HEK293 (cell line): ENCODE measurements at regions not wholly inside any gene's neighbourhood (a gene's known extent, or its start where the extent isn't known, plus 50 kb on each side); places are given as distances from the start of the nearest gene placed in this dataset.

Experiments
- CTCF ChIA-PET: fragments of 350-600 bp; formaldehyde crosslinking; extraction: SDS; loops from one replicate; lab custom pipeline; 2021; ENCODE audit warnings: antibody characterized with exemption; lab: Yijun Ruan, JAX
- POLR2A ChIA-PET: fragments of 300-600 bp; formaldehyde crosslinking; extraction: SDS; loops from one replicate; lab custom pipeline; 2020; ENCODE audit warnings: antibody characterized with exemption, inconsistent platforms; lab: Yijun Ruan, JAX
- H3K27ac ChIP-seq: fragments of 200-500 bp; sonication (Bioruptor generic); 2 replicates; pipeline ENCODE4 v1.5.1; 2014; ENCODE audit warnings: low read depth, low read length, control low read depth, inconsistent platforms; ENCODE audit errors: extremely low read depth
- H3K36me3 ChIP-seq, 2 experiments: fragments of 200-500 bp in 1 of 2; sonication (Bioruptor generic) in 1 of 2; 1 replicate in 1 of 2; 2 replicates in 1 of 2; pipeline ENCODE4 v1.5.1; 2014 to 2017; ENCODE audit warnings: inconsistent platforms in 2 of 2, low read length in 2 of 2; ENCODE audit not compliant: control insufficient read depth in 2 of 2, insufficient read depth in 1 of 2
- H3K4me1 ChIP-seq: fragments of 200-500 bp; sonication (Bioruptor generic); 2 replicates; pipeline ENCODE4 v1.5.1; 2014; ENCODE audit warnings: mild to moderate bottlenecking, low read length, inconsistent platforms; ENCODE audit not compliant: control insufficient read depth, insufficient read depth
- H3K4me3 ChIP-seq: 2 replicates; pipeline ENCODE4 v1.5.1; 2011; ENCODE audit warnings: low read depth, mild to moderate bottlenecking, control low read depth, low read length, moderate library complexity
- H3K9me3 ChIP-seq: fragments of 200-500 bp; sonication (Bioruptor generic); 2 replicates; pipeline ENCODE4 v1.5.1; 2014; ENCODE audit warnings: low read depth, low read length, inconsistent platforms; ENCODE audit not compliant: control insufficient read depth, insufficient read depth
- GFI1B ChIP-seq: fragments of 450-650 bp; formaldehyde crosslinking; IDR thresholded peaks from 2 replicates; pipeline ENCODE4 v1.5.1; 2016; ENCODE audit warnings: missing biosample characterization, missing genetic modification characterization
- YY1 ChIP-seq: fragments of 450-650 bp; formaldehyde crosslinking; IDR thresholded peaks from 2 replicates; pipeline ENCODE4 v1.5.1; 2018; ENCODE audit warnings: missing biosample characterization, missing genetic modification characterization
- ZBTB1 ChIP-seq: fragments of 450-650 bp; formaldehyde crosslinking; IDR thresholded peaks from 2 replicates; pipeline ENCODE4 v1.5.1; 2016; ENCODE audit warnings: missing biosample characterization, missing genetic modification characterization
- ZBTB48 ChIP-seq: fragments of 450-650 bp; formaldehyde crosslinking; IDR thresholded peaks from 2 replicates; pipeline ENCODE4 v1.5.1; 2016; ENCODE audit warnings: missing biosample characterization, missing genetic modification characterization
- ZIC2 ChIP-seq: fragments of 450-650 bp; formaldehyde crosslinking; IDR thresholded peaks from 2 replicates; pipeline ENCODE4 v1.5.1; 2016; ENCODE audit warnings: missing biosample characterization, missing genetic modification characterization
- ZNF302 ChIP-seq: fragments of 450-650 bp; formaldehyde crosslinking; IDR thresholded peaks from 2 replicates; pipeline ENCODE4 v1.5.1; 2016; ENCODE audit warnings: missing biosample characterization, missing genetic modification characterization, low read depth
- ZNF394 ChIP-seq: fragments of 450-650 bp; formaldehyde crosslinking; IDR thresholded peaks from 2 replicates; pipeline ENCODE4 v1.5.1; 2016; ENCODE audit warnings: missing biosample characterization, missing genetic modification characterization, mild to moderate bottlenecking, moderate library complexity, borderline replicate concordance
- ZNF404 ChIP-seq: fragments of 450-650 bp; formaldehyde crosslinking; IDR thresholded peaks from 2 replicates; pipeline ENCODE4 v1.5.1; 2017; ENCODE audit warnings: missing biosample characterization, missing genetic modification characterization
- ZNF76 ChIP-seq: fragments of 450-650 bp; formaldehyde crosslinking; IDR thresholded peaks from 2 replicates; pipeline ENCODE4; 2016; ENCODE audit warnings: low read depth, missing biosample characterization, missing genetic modification characterization, borderline replicate concordance
- ZXDB ChIP-seq: fragments of 450-650 bp; formaldehyde crosslinking; IDR thresholded peaks from 2 replicates; pipeline ENCODE4 v1.5.1; 2016; ENCODE audit warnings: missing biosample characterization, missing genetic modification characterization
- TF ChIP-seq, protein P1 (sequence below): fragments of 450-650 bp; formaldehyde crosslinking; IDR thresholded peaks from 2 replicates; pipeline ENCODE4 v1.5.1; 2016; ENCODE audit warnings: missing biosample characterization, missing genetic modification characterization, borderline replicate concordance
- TF ChIP-seq, protein P2 (sequence below): fragments of 450-650 bp; formaldehyde crosslinking; IDR thresholded peaks from 2 replicates; pipeline ENCODE4 v1.5.1; 2017; ENCODE audit warnings: missing biosample characterization, missing genetic modification characterization
- TF ChIP-seq, protein P3 (sequence below): fragments of 450-650 bp; formaldehyde crosslinking; IDR thresholded peaks from 2 replicates; pipeline ENCODE4 v1.5.1; 2016; ENCODE audit warnings: missing biosample characterization, missing genetic modification characterization
- TF ChIP-seq, protein P4 (sequence below): fragments of 450-650 bp; formaldehyde crosslinking; IDR thresholded peaks from 2 replicates; pipeline ENCODE4 v1.5.1; 2016; ENCODE audit warnings: missing biosample characterization, missing genetic modification characterization
- TF ChIP-seq, protein P5 (sequence below): fragments of 450-650 bp; formaldehyde crosslinking; IDR thresholded peaks from 2 replicates; pipeline ENCODE4 v1.5.1; 2016; ENCODE audit warnings: missing biosample characterization, missing genetic modification characterization
- TF ChIP-seq, protein P6 (sequence below): fragments of 450-650 bp; formaldehyde crosslinking; IDR thresholded peaks from 2 replicates; pipeline ENCODE4 v1.5.1; 2017; ENCODE audit warnings: missing biosample characterization, missing genetic modification characterization
- TF ChIP-seq, protein P7 (sequence below): fragments of 450-650 bp; formaldehyde crosslinking; IDR thresholded peaks from 2 replicates; pipeline ENCODE4 v1.5.1; 2016; ENCODE audit warnings: missing biosample characterization, missing genetic modification characterization

DNA sequence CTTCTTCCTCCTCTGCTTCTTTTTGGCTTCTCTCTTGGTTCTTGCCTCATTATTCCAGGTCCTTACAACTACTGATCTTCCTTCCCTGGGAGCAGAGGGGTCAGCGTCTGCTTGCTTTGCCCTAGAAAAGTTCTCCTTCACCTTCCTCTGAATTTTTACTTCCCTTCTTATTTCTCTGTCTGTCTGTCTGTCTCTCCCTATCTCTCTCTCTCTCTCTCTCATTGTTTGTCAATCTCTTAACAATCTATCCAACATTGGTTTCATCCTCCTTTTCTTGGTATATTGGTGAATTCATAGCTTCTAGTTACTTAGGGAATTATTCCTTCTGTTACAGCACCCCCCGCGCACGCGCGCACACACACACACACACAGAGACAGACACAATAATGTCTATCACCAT, 559.1 kb downstream of the MN1 start (continued):
- TF ChIP-seq, protein P1, sequence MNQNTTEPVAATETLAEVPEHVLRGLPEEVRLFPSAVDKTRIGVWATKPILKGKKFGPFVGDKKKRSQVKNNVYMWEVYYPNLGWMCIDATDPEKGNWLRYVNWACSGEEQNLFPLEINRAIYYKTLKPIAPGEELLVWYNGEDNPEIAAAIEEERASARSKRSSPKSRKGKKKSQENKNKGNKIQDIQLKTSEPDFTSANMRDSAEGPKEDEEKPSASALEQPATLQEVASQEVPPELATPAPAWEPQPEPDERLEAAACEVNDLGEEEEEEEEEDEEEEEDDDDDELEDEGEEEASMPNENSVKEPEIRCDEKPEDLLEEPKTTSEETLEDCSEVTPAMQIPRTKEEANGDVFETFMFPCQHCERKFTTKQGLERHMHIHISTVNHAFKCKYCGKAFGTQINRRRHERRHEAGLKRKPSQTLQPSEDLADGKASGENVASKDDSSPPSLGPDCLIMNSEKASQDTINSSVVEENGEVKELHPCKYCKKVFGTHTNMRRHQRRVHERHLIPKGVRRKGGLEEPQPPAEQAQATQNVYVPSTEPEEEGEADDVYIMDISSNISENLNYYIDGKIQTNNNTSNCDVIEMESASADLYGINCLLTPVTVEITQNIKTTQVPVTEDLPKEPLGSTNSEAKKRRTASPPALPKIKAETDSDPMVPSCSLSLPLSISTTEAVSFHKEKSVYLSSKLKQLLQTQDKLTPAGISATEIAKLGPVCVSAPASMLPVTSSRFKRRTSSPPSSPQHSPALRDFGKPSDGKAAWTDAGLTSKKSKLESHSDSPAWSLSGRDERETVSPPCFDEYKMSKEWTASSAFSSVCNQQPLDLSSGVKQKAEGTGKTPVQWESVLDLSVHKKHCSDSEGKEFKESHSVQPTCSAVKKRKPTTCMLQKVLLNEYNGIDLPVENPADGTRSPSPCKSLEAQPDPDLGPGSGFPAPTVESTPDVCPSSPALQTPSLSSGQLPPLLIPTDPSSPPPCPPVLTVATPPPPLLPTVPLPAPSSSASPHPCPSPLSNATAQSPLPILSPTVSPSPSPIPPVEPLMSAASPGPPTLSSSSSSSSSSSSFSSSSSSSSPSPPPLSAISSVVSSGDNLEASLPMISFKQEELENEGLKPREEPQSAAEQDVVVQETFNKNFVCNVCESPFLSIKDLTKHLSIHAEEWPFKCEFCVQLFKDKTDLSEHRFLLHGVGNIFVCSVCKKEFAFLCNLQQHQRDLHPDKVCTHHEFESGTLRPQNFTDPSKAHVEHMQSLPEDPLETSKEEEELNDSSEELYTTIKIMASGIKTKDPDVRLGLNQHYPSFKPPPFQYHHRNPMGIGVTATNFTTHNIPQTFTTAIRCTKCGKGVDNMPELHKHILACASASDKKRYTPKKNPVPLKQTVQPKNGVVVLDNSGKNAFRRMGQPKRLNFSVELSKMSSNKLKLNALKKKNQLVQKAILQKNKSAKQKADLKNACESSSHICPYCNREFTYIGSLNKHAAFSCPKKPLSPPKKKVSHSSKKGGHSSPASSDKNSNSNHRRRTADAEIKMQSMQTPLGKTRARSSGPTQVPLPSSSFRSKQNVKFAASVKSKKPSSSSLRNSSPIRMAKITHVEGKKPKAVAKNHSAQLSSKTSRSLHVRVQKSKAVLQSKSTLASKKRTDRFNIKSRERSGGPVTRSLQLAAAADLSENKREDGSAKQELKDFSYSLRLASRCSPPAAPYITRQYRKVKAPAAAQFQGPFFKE: no peak
- TF ChIP-seq, protein P2, sequence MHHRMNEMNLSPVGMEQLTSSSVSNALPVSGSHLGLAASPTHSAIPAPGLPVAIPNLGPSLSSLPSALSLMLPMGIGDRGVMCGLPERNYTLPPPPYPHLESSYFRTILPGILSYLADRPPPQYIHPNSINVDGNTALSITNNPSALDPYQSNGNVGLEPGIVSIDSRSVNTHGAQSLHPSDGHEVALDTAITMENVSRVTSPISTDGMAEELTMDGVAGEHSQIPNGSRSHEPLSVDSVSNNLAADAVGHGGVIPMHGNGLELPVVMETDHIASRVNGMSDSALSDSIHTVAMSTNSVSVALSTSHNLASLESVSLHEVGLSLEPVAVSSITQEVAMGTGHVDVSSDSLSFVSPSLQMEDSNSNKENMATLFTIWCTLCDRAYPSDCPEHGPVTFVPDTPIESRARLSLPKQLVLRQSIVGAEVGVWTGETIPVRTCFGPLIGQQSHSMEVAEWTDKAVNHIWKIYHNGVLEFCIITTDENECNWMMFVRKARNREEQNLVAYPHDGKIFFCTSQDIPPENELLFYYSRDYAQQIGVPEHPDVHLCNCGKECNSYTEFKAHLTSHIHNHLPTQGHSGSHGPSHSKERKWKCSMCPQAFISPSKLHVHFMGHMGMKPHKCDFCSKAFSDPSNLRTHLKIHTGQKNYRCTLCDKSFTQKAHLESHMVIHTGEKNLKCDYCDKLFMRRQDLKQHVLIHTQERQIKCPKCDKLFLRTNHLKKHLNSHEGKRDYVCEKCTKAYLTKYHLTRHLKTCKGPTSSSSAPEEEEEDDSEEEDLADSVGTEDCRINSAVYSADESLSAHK (tag by site-specific recombination): no peak
- TF ChIP-seq GFI1B (tag by site-specific recombination) (no peak), ZIC2 (tag by site-specific recombination) (no peak)

DNA sequence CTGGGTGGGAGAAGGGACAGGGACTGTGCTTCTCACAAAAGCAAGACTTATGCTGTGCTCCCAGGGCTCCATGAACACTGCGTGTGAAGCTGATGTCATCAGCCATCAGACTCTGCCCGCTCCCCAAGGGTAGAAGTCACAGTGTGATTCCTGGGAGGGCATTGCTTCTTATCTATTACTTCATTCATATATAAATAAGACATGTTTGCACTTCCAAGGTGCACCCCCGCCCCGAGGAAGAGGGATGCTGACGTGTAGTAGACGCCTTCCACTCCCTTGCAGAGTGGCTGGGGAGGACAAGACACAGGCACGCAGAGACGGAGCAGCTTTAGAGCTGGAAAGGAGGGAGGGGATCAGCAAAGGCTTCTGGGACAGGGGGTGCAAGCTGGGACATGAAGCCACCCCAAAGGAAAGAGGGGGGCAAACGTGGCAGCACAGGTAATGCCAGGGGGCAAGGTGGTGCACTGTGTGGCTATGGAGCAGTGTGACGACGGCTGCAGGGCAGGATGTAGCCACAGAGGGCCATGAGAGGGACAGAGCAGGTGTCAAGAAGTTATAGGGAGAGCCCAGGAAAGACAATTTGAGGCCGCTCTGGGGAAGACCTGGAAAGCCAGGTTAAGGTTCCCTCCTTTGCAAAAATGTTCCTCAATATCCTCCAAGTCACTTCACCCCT, 558.5 kb downstream of the MN1 start:
- ChIA-PET POLR2A (interaction anchor here (0.8 kb wide), 1 partner anchor 36 kb away, joined by 3 read pairs; no protein-coding TSS in a partner anchor), CTCF (interaction anchor here (0.7 kb wide), 1 partner anchor 569 kb away, joined by 4 read pairs; no protein-coding TSS in a partner anchor)
- H3K36me3 ChIP-seq: no peaks in the 10 kb centered on the region
- peaks cover 10% of the 10 kb centered on the region for H3K4me1 ChIP-seq
- peak overlapping the region; percentile 42 for H3K27ac ChIP-seq
- no peaks in the 10 kb centered on the region for H3K9me3 ChIP-seq
- H3K4me3 ChIP-seq: no peak overlapping the region
- TF ChIP-seq, protein P3, sequence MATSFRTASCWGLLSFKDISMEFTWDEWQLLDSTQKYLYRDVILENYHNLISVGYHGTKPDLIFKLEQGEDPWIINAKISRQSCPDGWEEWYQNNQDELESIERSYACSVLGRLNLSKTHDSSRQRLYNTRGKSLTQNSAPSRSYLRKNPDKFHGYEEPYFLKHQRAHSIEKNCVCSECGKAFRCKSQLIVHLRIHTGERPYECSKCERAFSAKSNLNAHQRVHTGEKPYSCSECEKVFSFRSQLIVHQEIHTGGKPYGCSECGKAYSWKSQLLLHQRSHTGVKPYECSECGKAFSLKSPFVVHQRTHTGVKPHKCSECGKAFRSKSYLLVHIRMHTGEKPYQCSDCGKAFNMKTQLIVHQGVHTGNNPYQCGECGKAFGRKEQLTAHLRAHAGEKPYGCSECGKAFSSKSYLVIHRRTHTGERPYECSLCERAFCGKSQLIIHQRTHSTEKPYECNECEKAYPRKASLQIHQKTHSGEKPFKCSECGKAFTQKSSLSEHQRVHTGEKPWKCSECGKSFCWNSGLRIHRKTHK (tag by site-specific recombination): no peak
- TF ChIP-seq ZBTB48 (tag by site-specific recombination) (peak; percentile 76), ZBTB1 (tag by site-specific recombination) (no peak), ZNF404 (tag by site-specific recombination) (no peak), YY1 (no peak), ZNF302 (tag by site-specific recombination) (no peak), ZXDB (tag by site-specific recombination) (peak; percentile 30; the same call in 1 of the 2 replicates), ZNF394 (no peak), ZNF76 (tag by site-specific recombination) (peak; percentile 74)
- TF ChIP-seq, protein P4, sequence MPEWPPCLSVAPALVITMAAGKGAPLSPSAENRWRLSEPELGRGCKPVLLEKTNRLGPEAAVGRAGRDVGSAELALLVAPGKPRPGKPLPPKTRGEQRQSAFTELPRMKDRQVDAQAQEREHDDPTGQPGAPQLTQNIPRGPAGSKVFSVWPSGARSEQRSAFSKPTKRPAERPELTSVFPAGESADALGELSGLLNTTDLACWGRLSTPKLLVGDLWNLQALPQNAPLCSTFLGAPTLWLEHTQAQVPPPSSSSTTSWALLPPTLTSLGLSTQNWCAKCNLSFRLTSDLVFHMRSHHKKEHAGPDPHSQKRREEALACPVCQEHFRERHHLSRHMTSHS (tag by site-specific recombination): no peak
- TF ChIP-seq, protein P5, sequence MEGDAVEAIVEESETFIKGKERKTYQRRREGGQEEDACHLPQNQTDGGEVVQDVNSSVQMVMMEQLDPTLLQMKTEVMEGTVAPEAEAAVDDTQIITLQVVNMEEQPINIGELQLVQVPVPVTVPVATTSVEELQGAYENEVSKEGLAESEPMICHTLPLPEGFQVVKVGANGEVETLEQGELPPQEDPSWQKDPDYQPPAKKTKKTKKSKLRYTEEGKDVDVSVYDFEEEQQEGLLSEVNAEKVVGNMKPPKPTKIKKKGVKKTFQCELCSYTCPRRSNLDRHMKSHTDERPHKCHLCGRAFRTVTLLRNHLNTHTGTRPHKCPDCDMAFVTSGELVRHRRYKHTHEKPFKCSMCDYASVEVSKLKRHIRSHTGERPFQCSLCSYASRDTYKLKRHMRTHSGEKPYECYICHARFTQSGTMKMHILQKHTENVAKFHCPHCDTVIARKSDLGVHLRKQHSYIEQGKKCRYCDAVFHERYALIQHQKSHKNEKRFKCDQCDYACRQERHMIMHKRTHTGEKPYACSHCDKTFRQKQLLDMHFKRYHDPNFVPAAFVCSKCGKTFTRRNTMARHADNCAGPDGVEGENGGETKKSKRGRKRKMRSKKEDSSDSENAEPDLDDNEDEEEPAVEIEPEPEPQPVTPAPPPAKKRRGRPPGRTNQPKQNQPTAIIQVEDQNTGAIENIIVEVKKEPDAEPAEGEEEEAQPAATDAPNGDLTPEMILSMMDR (tag by site-specific recombination): no peak
- TF ChIP-seq, protein P6, sequence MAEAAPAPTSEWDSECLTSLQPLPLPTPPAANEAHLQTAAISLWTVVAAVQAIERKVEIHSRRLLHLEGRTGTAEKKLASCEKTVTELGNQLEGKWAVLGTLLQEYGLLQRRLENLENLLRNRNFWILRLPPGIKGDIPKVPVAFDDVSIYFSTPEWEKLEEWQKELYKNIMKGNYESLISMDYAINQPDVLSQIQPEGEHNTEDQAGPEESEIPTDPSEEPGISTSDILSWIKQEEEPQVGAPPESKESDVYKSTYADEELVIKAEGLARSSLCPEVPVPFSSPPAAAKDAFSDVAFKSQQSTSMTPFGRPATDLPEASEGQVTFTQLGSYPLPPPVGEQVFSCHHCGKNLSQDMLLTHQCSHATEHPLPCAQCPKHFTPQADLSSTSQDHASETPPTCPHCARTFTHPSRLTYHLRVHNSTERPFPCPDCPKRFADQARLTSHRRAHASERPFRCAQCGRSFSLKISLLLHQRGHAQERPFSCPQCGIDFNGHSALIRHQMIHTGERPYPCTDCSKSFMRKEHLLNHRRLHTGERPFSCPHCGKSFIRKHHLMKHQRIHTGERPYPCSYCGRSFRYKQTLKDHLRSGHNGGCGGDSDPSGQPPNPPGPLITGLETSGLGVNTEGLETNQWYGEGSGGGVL (tag by site-specific recombination): peak; percentile 79
- TF ChIP-seq, protein P7, sequence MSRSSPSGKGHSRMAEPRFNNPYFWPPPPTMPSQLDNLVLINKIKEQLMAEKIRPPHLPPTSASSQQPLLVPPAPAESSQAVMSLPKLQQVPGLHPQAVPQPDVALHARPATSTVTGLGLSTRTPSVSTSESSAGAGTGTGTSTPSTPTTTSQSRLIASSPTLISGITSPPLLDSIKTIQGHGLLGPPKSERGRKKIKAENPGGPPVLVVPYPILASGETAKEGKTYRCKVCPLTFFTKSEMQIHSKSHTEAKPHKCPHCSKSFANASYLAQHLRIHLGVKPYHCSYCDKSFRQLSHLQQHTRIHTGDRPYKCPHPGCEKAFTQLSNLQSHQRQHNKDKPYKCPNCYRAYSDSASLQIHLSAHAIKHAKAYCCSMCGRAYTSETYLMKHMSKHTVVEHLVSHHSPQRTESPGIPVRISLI (tag by site-specific recombination): no peak
